Activated CD4-positive, alpha-beta T cell treated with anti-CD3 and anti-CD28 coated beads, Interleukin-2, amount 10 ng/mL, durations not matched to agents 24 days and 14 days (primary cell): ENCODE measurements at regions not wholly inside any gene's neighbourhood (a gene's known extent, or its start where the extent isn't known, plus 50 kb on each side); places are given as distances from the start of the nearest gene placed in this dataset.

Experiments used
- DNase-seq: peaks from one replicate; pipeline ENCODE4 v3.0.0; 2022
- H3K27ac Mint-ChIP-seq: one replicate; pipeline ENCODE4 v1.8.0; 2022; ENCODE audit warnings: mild to moderate bottlenecking, mixed read lengths
- H3K27me3 Mint-ChIP-seq: one replicate; pipeline ENCODE4 v1.8.0; 2022; ENCODE audit warnings: mixed read lengths
- H3K36me3 Mint-ChIP-seq: one replicate; pipeline ENCODE4 v1.8.0; 2022; ENCODE audit warnings: low read depth, mild to moderate bottlenecking, mixed read lengths
- H3K4me1 Mint-ChIP-seq: one replicate; pipeline ENCODE4 v1.8.0; 2021; ENCODE audit warnings: mixed read lengths
- H3K4me3 Mint-ChIP-seq: one replicate; pipeline ENCODE4 v1.8.0; 2022; ENCODE audit warnings: mild to moderate bottlenecking, moderate library complexity, mixed read lengths
- H3K9me3 Mint-ChIP-seq: one replicate; pipeline ENCODE4 v1.8.0; 2021; ENCODE audit warnings: mixed read lengths
- intact Hi-C: fragments of 100-400 bp; cut with micrococcal nuclease; formaldehyde crosslinking; loops from one replicate; pipeline ENCODE4 v1.15.1; 2023

DNA sequence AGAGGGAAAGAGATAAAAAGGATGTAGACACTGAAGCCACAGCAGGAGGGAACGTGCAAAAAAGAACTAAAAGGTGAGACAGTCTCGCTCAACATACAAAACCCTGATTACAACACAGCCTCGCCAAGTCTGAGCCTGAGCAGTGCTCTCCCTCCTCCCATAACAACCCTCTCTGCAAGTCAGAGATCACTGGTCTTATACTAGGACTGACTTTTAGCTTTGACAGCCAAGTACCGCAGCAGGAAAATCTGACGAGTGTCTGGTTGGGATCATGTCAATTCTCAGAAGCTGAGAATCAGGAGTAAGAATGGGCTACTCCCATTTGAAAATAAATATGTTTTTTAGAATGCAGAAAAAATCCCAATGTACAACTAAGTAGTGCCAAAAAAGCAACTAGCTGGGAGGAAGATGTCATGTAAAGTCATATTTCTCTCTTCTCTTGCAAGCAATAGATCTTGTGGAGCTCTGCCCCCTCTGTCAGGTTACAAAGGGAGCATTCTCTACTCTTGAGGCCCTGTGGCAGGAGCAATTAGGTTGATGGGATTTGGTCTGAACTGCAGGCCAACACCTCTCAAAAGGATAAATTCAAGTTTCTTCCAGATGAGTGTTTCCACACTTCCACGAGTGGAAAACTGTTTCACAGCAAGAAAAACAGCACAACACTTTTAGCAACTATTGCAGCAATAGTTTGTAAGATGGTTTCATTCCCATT is 118.9 kb upstream of the COL21A1 start:
- Mint-ChIP-seq H3K4me1 (no peaks in the 10 kb centered on the region), H3K27me3 (peaks cover 2% of the 10 kb centered on the region), H3K27ac (no peak overlapping the region), H3K9me3 (no peaks in the 10 kb centered on the region), H3K4me3 (no peak overlapping the region), H3K36me3 (no peaks in the 10 kb centered on the region)
- intact Hi-C loops, result no loop called here
- DNase-seq, result no peak

DNA sequence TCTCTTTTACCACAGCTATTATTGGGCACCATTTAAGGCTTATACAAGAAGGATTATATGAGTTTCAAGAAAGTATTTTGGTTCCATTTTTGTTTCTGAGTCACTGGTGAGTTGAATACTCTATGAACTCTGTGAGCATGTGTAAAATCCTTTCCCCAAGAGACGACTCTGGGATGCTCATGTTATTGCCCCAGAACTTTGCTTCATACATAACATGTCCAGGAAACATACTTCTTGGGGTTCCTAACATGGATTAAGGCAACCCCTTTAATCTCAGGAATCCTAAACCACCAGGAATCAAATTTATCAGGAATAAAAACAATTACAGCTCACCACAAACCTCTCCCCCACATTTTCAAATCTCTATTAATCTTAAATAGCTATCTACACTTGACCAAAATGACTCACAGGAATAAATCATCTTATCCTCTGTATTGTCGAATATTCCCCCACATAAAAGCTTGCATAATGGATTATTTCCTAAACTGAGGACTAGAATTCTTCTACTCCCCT is 117.5 kb upstream of the COL21A1 start:
- no peak overlapping the region for H3K4me3 Mint-ChIP-seq
- H3K36me3 Mint-ChIP-seq, result no peaks in the 10 kb centered on the region
- no peaks in the 10 kb centered on the region for H3K4me1 Mint-ChIP-seq
- H3K9me3 Mint-ChIP-seq, result no peaks in the 10 kb centered on the region
- no peak overlapping the region for H3K27ac Mint-ChIP-seq
- DNase-seq, result no peak
- peaks cover 2% of the 10 kb centered on the region for H3K27me3 Mint-ChIP-seq
- intact Hi-C loops, result no loop called here

DNA sequence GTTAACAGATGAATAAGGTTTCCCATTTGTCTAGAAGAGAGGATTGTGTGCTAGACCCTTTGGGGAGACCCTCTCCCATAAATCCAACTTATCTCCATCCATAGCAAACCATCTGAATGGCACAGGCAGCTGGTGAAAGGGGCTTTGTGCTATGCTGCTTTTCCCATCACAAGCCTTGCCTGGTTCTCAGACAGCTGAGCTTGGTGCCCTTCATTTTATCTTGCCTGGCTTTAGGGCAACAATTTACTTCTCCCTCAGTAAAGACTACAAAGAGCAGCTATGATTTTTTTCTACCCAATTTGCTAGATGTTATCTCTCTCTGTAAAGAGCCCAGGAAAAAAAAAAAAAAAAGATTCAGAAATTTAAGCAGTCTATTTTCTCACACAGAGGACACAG is 117.0 kb upstream of the COL21A1 start:
- Mint-ChIP-seq H3K4me1 (no peaks in the 10 kb centered on the region), H3K36me3 (no peaks in the 10 kb centered on the region), H3K27me3 (peaks cover 2% of the 10 kb centered on the region), H3K9me3 (no peaks in the 10 kb centered on the region), H3K27ac (no peak overlapping the region), H3K4me3 (no peak overlapping the region)
- no peak for DNase-seq
- intact Hi-C loops, result no loop called here

DNA sequence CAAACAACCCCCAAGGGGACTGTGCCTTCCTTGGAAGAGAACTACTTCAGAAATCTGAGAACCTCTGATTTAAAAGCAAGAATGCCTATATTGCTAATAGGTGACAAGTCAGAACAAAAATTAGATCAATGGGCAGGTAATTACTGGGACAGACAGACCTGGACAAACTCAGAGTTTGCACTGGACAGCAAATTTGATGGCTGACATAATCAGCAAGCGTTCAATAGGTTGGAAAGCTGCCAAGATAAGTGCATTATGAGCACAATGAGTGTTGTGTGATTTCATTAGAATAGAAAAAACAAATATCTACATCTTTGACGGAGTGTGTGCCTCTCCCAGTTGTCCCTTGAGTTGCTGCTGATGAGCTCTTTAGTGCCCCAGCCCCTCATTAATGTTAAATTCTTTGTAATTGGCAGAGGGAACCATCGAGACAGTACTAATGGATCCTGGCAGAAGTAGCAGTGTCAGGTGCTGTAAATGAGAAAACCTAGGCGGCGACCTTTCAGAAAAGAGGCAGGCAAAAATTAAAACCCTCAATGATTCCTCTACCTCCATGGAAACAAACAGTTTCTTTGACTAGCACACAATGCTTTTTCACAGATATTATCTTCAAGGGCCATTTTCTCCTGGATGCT is 116.5 kb upstream of the COL21A1 start:
- Mint-ChIP-seq H3K9me3 (no peaks in the 10 kb centered on the region), H3K4me1 (no peaks in the 10 kb centered on the region), H3K36me3 (no peaks in the 10 kb centered on the region), H3K4me3 (no peak overlapping the region), H3K27ac (no peak overlapping the region), H3K27me3 (peaks cover 3% of the 10 kb centered on the region)
- no peak for DNase-seq
- intact Hi-C loops, result no loop called here

DNA sequence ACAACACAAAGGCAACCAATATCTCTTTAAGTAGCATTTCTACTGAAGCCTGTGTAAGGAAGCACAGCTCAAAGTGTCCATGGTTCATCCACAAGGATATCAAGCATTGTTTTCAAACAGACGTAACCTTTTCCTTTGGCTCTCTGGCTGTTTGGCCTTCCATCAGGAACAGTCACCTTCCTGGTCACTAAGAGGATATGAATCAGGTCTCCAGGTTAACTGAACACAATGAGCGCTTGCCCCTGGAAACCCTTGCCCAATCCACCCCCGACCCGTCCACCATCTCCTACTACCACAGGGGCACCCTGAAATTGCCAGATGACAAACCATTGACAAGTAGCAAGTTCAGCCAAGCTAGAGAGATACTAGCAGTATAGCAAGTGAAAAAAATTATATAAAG is 114.4 kb upstream of the COL21A1 start:
- H3K27ac Mint-ChIP-seq, result peak overlapping the region; percentile 50
- H3K9me3 Mint-ChIP-seq, result no peaks in the 10 kb centered on the region

DNA sequence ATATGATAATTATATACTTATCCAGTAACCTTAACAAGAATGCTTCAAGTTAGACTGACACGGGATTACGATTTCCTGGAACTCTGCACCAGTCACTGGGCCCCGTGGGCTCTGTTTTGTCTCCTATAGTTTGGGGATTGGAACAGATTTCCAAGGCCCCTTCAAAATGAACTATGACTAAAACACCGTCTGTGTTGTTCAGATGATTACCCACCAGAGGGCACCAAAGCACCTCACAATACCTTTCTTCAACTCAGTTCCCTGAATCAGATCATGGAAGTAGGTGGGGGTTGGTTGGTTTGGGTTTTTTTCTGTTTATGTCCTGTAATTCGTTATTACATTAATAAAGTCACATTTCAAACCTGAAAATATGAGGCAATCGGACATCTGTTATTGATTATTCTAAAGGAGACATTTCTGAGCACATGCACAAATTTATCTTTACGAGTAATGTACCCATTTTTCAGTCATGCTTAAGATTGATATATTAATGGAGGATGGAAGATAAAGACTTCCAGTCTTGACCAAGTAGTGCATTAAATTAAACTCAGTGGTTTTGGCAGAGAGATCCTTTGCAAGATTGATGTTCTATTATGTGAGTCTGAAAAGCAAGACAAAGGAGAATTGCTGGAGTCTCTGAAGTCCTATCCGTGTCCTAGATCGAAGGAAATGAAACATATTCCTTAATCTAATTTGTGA is 112.0 kb upstream of the COL21A1 start:
- H3K27ac Mint-ChIP-seq, result no peak overlapping the region
- H3K9me3 Mint-ChIP-seq, result no peaks in the 10 kb centered on the region
- DNase-seq, result peak; percentile 86
- peaks cover 1% of the 10 kb centered on the region for H3K27me3 Mint-ChIP-seq
- H3K4me1 Mint-ChIP-seq, result no peaks in the 10 kb centered on the region
- H3K4me3 Mint-ChIP-seq, result no peak overlapping the region
- no peaks in the 10 kb centered on the region for H3K36me3 Mint-ChIP-seq
- intact Hi-C loops, result loop anchor here (1.0 to 5.0 kb wide), 4 partner anchors 211 to 493 kb away; no protein-coding TSS in a partner anchor

More for the DNA sequence above, 114.4 kb upstream of the COL21A1 start:
- Mint-ChIP-seq H3K4me1 (no peaks in the 10 kb centered on the region), H3K36me3 (no peaks in the 10 kb centered on the region), H3K4me3 (no peak overlapping the region), H3K27me3 (peaks cover 3% of the 10 kb centered on the region)
- intact Hi-C loops, result no loop called here
- DNase-seq, result no peak

DNA sequence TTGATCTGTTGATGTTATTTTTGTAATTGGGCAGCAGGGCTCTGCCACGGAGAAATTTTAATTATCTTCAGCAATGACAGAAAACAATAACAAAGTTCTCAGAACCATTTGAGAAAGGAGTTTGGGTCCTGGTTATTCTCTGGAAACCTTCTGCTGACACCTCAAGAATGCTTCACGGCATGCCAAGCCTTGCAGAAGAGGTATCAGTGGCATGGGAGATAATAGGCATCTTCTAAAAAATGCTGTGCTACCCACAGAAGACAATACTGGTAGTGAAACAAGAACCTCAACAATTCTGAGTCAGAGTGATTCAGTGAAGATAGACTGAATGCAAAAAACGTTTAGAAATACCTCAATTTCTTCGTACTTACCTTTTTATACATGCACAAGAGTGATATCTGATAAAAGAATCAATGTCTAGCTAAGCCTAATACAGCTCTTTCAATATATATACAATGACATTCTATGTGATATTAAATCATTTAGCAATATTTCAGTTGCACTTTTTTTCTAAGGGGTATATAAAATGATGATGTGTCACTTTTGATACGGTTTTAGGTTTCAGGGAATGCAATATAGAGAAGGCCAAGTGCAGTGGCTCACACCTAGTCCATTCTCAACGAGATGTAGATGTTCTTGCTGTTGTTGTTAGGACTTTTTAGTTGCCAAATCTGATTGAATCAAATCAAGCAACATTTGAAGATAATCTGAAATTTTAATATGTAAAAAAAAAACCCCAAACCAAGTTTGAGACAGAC is 110.4 kb upstream of the COL21A1 start:
- Mint-ChIP-seq H3K27me3 (peaks cover 3% of the 10 kb centered on the region), H3K4me3 (no peak overlapping the region), H3K9me3 (no peaks in the 10 kb centered on the region), H3K4me1 (no peaks in the 10 kb centered on the region), H3K27ac (no peak overlapping the region), H3K36me3 (no peaks in the 10 kb centered on the region)
- intact Hi-C loops, result loop anchor here (5.0 kb wide), 2 partner anchors 340 to 495 kb away; no protein-coding TSS in a partner anchor
- no peak for DNase-seq

DNA sequence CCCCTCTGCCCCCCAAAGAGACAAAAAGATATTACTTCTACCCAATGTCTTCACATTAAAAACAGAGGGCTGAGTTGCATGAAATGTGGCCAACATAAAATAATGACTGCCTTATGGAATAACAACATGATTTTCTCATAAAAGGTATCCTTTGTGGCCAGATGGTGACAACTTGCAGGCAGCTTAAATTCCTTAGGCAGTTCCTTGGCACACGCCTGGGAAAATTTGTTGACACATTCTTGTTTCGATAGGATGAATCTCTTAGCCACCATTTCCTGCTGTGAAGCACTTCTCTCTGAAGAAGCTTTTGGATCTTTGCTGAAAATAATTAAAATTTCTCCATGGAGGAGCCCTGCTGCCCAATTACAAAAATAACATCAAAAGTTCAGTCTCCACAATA is 109.0 kb upstream of the COL21A1 start:
- no peak overlapping the region for H3K4me3 Mint-ChIP-seq
- intact Hi-C loops, result loop anchor here (5.0 kb wide), 2 partner anchors 341 to 496 kb away; no protein-coding TSS in a partner anchor
- H3K4me1 Mint-ChIP-seq, result no peaks in the 10 kb centered on the region
- no peaks in the 10 kb centered on the region for H3K9me3 Mint-ChIP-seq
- no peak for DNase-seq
- H3K27me3 Mint-ChIP-seq, result peaks cover 3% of the 10 kb centered on the region
- H3K36me3 Mint-ChIP-seq, result no peaks in the 10 kb centered on the region
- no peak overlapping the region for H3K27ac Mint-ChIP-seq

DNA sequence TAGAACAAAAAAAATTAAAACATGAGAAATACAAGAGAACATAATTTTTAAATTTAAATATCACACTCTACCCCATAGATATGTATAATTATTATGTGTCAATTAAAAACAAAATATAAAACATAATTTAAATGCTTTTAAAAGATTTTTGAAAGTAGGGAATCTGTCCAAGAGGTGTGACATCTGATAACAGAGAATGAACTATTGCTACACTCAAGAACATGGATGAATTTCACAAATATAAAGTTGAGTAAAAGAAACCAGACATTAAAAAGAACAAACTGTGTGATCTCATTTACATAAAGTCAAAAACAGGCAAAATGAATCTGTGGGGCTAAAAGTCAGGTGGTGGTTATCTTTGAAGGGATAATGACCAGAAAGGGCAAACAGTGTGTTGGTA is 106.5 kb upstream of the COL21A1 start:
- Mint-ChIP-seq H3K9me3 (no peaks in the 10 kb centered on the region), H3K27ac (no peak overlapping the region), H3K4me1 (no peaks in the 10 kb centered on the region), H3K4me3 (no peak overlapping the region), H3K27me3 (peaks cover 6% of the 10 kb centered on the region), H3K36me3 (no peaks in the 10 kb centered on the region)
- intact Hi-C loops, result no loop called here
- no peak for DNase-seq

DNA sequence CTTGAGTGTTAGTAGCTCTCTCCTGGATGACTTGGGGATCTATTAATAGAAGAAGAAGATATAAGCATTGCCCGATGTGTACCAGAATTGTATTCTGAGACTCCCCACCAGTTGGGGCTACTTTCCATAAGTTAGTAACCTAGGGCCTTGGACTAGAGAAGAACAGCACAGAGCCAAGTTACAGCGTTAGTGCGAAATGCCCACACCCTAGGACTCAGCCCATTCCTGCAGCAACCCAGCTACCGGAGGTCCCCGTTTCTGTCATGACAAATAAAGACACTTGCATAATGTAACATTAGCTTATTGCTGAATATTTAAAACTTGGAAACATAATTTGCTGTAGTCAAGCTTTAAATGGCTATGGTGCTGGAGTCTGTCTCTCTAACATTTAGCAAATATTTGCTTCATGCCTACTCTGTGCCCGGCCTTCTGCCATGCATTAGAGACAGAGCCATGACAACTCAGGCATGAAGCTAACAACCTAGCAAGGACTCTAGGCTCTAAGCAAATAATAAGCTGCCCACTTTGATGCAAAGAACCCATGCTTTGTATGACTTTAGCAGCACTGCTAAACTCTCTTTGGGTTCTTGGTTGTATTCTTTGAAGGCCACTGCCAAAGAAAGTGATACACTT is 103.4 kb upstream of the COL21A1 start:
- H3K9me3 Mint-ChIP-seq, result no peaks in the 10 kb centered on the region
- no peak for DNase-seq
- H3K4me3 Mint-ChIP-seq, result no peak overlapping the region
- intact Hi-C loops, result no loop called here
- H3K36me3 Mint-ChIP-seq, result no peaks in the 10 kb centered on the region
- no peak overlapping the region for H3K27ac Mint-ChIP-seq
- H3K4me1 Mint-ChIP-seq, result no peaks in the 10 kb centered on the region
- H3K27me3 Mint-ChIP-seq, result peaks cover 9% of the 10 kb centered on the region

DNA sequence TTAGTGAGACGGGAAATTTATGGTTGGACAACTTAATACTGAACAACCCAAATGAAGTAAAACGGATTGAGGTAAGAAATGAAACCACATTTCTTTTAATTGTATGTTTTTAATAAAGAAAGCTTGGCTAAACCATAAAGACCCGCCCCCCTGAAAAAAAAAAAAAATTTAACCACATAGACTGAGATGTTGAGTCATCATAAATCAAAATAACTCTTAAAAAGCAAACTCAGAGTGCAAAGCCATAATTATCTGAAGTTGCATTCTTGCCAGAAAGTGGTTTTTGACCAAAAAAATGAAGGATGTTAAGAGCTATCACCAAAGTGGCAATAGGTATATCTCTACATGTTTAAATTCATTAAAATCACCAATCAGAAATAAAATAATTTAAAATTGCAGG is 101.8 kb upstream of the COL21A1 start:
- Mint-ChIP-seq H3K4me1 (no peaks in the 10 kb centered on the region), H3K9me3 (no peaks in the 10 kb centered on the region), H3K36me3 (no peaks in the 10 kb centered on the region), H3K27ac (no peak overlapping the region), H3K4me3 (no peak overlapping the region), H3K27me3 (peaks cover 9% of the 10 kb centered on the region)
- intact Hi-C loops, result no loop called here
- no peak for DNase-seq

DNA sequence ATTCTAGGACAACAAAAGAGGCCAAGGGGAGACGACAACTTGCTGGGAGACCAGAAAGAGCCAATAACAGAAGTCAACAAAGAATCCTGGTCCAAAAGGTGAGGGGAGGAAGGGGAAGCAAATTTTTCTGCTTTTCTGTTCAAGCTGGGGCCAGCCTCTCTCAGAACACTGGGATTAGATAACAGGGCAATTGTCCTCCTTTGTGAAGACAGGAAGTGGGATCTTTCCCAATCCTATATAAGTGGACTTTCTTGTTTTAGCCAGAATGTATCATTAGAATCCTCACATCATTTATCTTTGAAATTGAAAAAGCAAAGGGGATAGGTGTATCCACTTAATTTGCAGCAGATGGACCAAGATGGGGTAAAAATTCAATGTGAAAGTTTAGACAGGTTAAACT is 101.2 kb upstream of the COL21A1 start:
- H3K4me1 Mint-ChIP-seq, result no peaks in the 10 kb centered on the region
- H3K36me3 Mint-ChIP-seq, result no peaks in the 10 kb centered on the region
- intact Hi-C loops, result no loop called here
- no peak overlapping the region for H3K27ac Mint-ChIP-seq
- no peaks in the 10 kb centered on the region for H3K9me3 Mint-ChIP-seq
- H3K27me3 Mint-ChIP-seq, result peaks cover 10% of the 10 kb centered on the region
- DNase-seq, result no peak
- H3K4me3 Mint-ChIP-seq, result no peak overlapping the region

DNA sequence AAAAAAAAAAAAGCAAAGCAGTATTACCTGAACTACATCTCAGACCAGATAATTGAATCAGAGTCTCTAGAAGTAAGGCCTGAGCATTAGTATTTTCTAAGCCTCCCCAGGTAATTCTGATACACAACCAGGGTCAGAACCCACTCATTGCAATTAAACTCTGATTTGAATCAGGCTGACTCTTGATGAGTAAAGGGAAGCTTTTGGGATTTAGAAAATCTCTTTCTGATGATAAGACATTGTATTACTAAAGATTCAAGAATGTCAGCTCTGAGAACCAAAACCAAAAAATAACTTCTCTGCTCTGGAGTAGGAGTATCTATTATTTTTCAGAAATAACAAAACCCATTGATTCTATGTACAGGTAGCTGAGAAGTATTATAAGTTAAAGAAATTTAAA is 100.1 kb upstream of the COL21A1 start:
- Mint-ChIP-seq H3K36me3 (no peaks in the 10 kb centered on the region), H3K9me3 (no peaks in the 10 kb centered on the region), H3K27me3 (peaks cover 11% of the 10 kb centered on the region), H3K27ac (no peak overlapping the region), H3K4me3 (no peak overlapping the region), H3K4me1 (no peaks in the 10 kb centered on the region)
- no peak for DNase-seq
- intact Hi-C loops, result no loop called here
